Lower leg skin (tissue), 3 donors: ENCODE measurements at regions not wholly inside any gene's neighbourhood (a gene's known extent, or its start where the extent isn't known, plus 50 kb on each side); places are given as distances from the start of the nearest gene placed in this dataset.

Experiments used
- POLR2A ChIP-seq, 2 donors: fragments of 450-650 bp; IDR thresholded peaks; one replicate each; pipeline ENCODE4 v1.6.1; 2016 to 2017; ENCODE audit warnings: antibody characterized with exemption in 2 of 2, mild to moderate bottlenecking in 1 of 2, moderate library complexity in 1 of 2
- TF ChIP-seq, protein P1 (sequence below), 3 donors: fragments of 450-650 bp; IDR thresholded peaks; one replicate each; pipeline ENCODE4 v1.5.1; 2016; ENCODE audit warnings: antibody characterized with exemption in 3 of 3, mild to moderate bottlenecking in 3 of 3, moderate library complexity in 2 of 3

GRCh38 chr12:107145397-107145796 is 52.0 kb upstream of the CRY1 start:
- no peak for TF ChIP-seq POLR2A (IDR thresholded peaks at IDR 0.05)
- TF ChIP-seq, protein P1, sequence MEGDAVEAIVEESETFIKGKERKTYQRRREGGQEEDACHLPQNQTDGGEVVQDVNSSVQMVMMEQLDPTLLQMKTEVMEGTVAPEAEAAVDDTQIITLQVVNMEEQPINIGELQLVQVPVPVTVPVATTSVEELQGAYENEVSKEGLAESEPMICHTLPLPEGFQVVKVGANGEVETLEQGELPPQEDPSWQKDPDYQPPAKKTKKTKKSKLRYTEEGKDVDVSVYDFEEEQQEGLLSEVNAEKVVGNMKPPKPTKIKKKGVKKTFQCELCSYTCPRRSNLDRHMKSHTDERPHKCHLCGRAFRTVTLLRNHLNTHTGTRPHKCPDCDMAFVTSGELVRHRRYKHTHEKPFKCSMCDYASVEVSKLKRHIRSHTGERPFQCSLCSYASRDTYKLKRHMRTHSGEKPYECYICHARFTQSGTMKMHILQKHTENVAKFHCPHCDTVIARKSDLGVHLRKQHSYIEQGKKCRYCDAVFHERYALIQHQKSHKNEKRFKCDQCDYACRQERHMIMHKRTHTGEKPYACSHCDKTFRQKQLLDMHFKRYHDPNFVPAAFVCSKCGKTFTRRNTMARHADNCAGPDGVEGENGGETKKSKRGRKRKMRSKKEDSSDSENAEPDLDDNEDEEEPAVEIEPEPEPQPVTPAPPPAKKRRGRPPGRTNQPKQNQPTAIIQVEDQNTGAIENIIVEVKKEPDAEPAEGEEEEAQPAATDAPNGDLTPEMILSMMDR (IDR thresholded peaks at IDR 0.05), result no peak
